ENCODE measurements at regions not wholly inside any gene's neighbourhood (a gene's known extent, or its start where the extent isn't known, plus 50 kb on each side); places are given as distances from the start of the nearest gene placed in this dataset.

- Histone ChIP-seq H2AFZ (ENCODE audit: low read length) (no peak overlapping the region), H4K20me1 (ENCODE audit: low read length) (no peaks in the 10 kb centered on the region), H3K9me2 (replicated peaks; ENCODE audit: low read length) (no peaks in the 10 kb centered on the region), H3K9ac (ENCODE audit: low read length) (no peak overlapping the region), H3K4me3 (ENCODE audit: low read length) (no peak overlapping the region), H3K27me3 (ENCODE audit: low read length) (no peaks in the 10 kb centered on the region), H3K4me1 (ENCODE audit: insufficient read depth, low read length) (peaks cover 14% of the 10 kb centered on the region), H3K36me3 (ENCODE audit: low read depth, low read length) (no peaks in the 10 kb centered on the region), H3K4me2 (ENCODE audit: low read length) (no peak overlapping the region), H3K9me3 (ENCODE audit: low read length) (no peaks in the 10 kb centered on the region), H3K27ac (ENCODE audit: low read length) (no peak overlapping the region), H3K79me2 (ENCODE audit: low read length) (no peaks in the 10 kb centered on the region), H3F3A (ENCODE audit: low read length, unreplicated experiment) (no peaks in the 10 kb centered on the region)
- intact Hi-C loops (cut with micrococcal nuclease) = loop anchor here (10.0 kb wide), 1 partner anchor 266 kb away; no protein-coding TSS in a partner anchor
- POLR2A ChIA-PET (ENCODE audit: unreplicated experiment) = no interaction called here
- BruUV-seq (replicated peaks) = no TSS peak
- DNase-seq = no peak
- no peak for ATAC-seq
- CTCF ChIA-PET = no interaction called here
- no peak for TF ChIP-seq EZH2phosphoT487 (IDR thresholded peaks at IDR 0.05; ENCODE audit: borderline replicate concordance, low read length)
- no peak for TF ChIP-seq EZH2 (IDR thresholded peaks at IDR 0.05; ENCODE audit: low read length, unreplicated experiment)
- TF ChIP-seq CTCF (conservative IDR thresholded peaks at IDR 0.05; ENCODE audit: low read depth, low read length) = no peak
Measured at GRCh38 chr15:79180318-79180717, 89.7 kb upstream of the RASGRF1 start.

GRCh38 chr15:79179597-79179996, 89.0 kb upstream of the RASGRF1 start:
- H3K4me2 ChIP-seq (ENCODE audit: low read length) = peak overlapping the region; percentile 53
- peaks cover 14% of the 10 kb centered on the region for H3K4me1 ChIP-seq (ENCODE audit: insufficient read depth, low read length)
- TF ChIP-seq EZH2phosphoT487 (IDR thresholded peaks at IDR 0.05; ENCODE audit: borderline replicate concordance, low read length) (no peak), CTCF (conservative IDR thresholded peaks at IDR 0.05; ENCODE audit: low read depth, low read length) (no peak), EZH2 (IDR thresholded peaks at IDR 0.05; ENCODE audit: low read length, unreplicated experiment) (no peak)
- H3K9me2 ChIP-seq (replicated peaks; ENCODE audit: low read length) = no peaks in the 10 kb centered on the region
- POLR2A ChIA-PET (ENCODE audit: unreplicated experiment) = no interaction called here
- no peak for DNase-seq
- 0 out of 2 replicates have a peak overlapping the region, but pooled peaks have one; percentile 21 for H2AFZ ChIP-seq (ENCODE audit: low read length)
- no peaks in the 10 kb centered on the region for H3K36me3 ChIP-seq (ENCODE audit: low read depth, low read length)
- 0 out of 2 replicates have a peak overlapping the region, but pooled peaks have one; percentile 3 for H3K4me3 ChIP-seq (ENCODE audit: low read length)
- no TSS peak for BruUV-seq (replicated peaks)
- no peaks in the 10 kb centered on the region for H3K9me3 ChIP-seq (ENCODE audit: low read length)
- intact Hi-C loops (cut with micrococcal nuclease) = loop anchor here (1.0 kb wide), 1 partner anchor 9 kb away; no protein-coding TSS in a partner anchor
- no peak overlapping the region for H3K9ac ChIP-seq (ENCODE audit: low read length)
- CTCF ChIA-PET = no interaction called here
- no peak for ATAC-seq
- no peaks in the 10 kb centered on the region for H3F3A ChIP-seq (ENCODE audit: low read length, unreplicated experiment)
- H3K27ac ChIP-seq (ENCODE audit: low read length) = no peak overlapping the region
- H3K79me2 ChIP-seq (ENCODE audit: low read length) = no peaks in the 10 kb centered on the region
- no peaks in the 10 kb centered on the region for H4K20me1 ChIP-seq (ENCODE audit: low read length)
- no peaks in the 10 kb centered on the region for H3K27me3 ChIP-seq (ENCODE audit: low read length)

GRCh38 chr15:79179108-79179561, 88.6 kb upstream of the RASGRF1 start:
- Histone ChIP-seq H3K9me3 (ENCODE audit: low read length) (no peaks in the 10 kb centered on the region), H4K20me1 (ENCODE audit: low read length) (no peaks in the 10 kb centered on the region), H3K4me3 (ENCODE audit: low read length) (0 out of 2 replicates have a peak overlapping the region, but pooled peaks have one; percentile 3), H2AFZ (ENCODE audit: low read length) (0 out of 2 replicates have a peak overlapping the region, but pooled peaks have one; percentile 21), H3K79me2 (ENCODE audit: low read length) (no peaks in the 10 kb centered on the region), H3K4me1 (ENCODE audit: insufficient read depth, low read length) (peaks cover 14% of the 10 kb centered on the region), H3K9me2 (replicated peaks; ENCODE audit: low read length) (no peaks in the 10 kb centered on the region), H3F3A (ENCODE audit: low read length, unreplicated experiment) (no peaks in the 10 kb centered on the region), H3K36me3 (ENCODE audit: low read depth, low read length) (no peaks in the 10 kb centered on the region), H3K4me2 (ENCODE audit: low read length) (peak overlapping the region; percentile 53), H3K27ac (ENCODE audit: low read length) (no peak overlapping the region), H3K9ac (ENCODE audit: low read length) (no peak overlapping the region), H3K27me3 (ENCODE audit: low read length) (no peaks in the 10 kb centered on the region)
- intact Hi-C loops (cut with micrococcal nuclease) = loop anchor here (1.0 kb wide), 1 partner anchor 9 kb away; no protein-coding TSS in a partner anchor
- POLR2A ChIA-PET (ENCODE audit: unreplicated experiment) = no interaction called here
- CTCF ChIA-PET = no interaction called here
- TF ChIP-seq EZH2phosphoT487 (IDR thresholded peaks at IDR 0.05; ENCODE audit: borderline replicate concordance, low read length) = no peak
- TF ChIP-seq EZH2 (IDR thresholded peaks at IDR 0.05; ENCODE audit: low read length, unreplicated experiment) = no peak
- TF ChIP-seq CTCF (conservative IDR thresholded peaks at IDR 0.05; ENCODE audit: low read depth, low read length) = no peak
- no TSS peak for BruUV-seq (replicated peaks)
- peak; percentile 95 for ATAC-seq
- peak; percentile 94 for DNase-seq
